ENCODE measurements at regions not wholly inside any gene's neighbourhood (a gene's known extent, or its start where the extent isn't known, plus 50 kb on each side); places are given as distances from the start of the nearest gene placed in this dataset.

- ATAC-seq: no peak
- Histone ChIP-seq H3K4me2 (ENCODE audit: control insufficient read depth, insufficient read depth) (no peak overlapping the region), H3K36me3 (ENCODE audit: control insufficient read depth in 2 of 2, insufficient read depth in 2 of 2, low read length in 1 of 2) (no peaks in the 10 kb centered on the region), H3K9ac (ENCODE audit: control insufficient read depth, insufficient read depth, low read length) (no peak overlapping the region), H3K9me3 (replicated peaks; ENCODE audit: control insufficient read depth, insufficient read depth, low read length) (no peaks in the 10 kb centered on the region), H3K27ac (ENCODE audit: control insufficient read depth, insufficient read depth) (no peak overlapping the region), H3K79me2 (ENCODE audit: control insufficient read depth, insufficient read depth, low read length) (no peaks in the 10 kb centered on the region), H3K4me1 (ENCODE audit: control insufficient read depth, insufficient read depth, low read length) (peaks cover 1% of the 10 kb centered on the region; the same call in 1 of the 2 replicates), H2AFZ (ENCODE audit: control insufficient read depth, low read depth, low read length) (no peak overlapping the region), H4K20me1 (ENCODE audit: control insufficient read depth, insufficient read depth) (no peaks in the 10 kb centered on the region), H3K4me3 (no peak overlapping the region), H3K27me3 (replicated peaks in 1 of 2; ENCODE audit: control insufficient read depth in 2 of 2, insufficient read depth in 2 of 2, low read length in 1 of 2) (no peaks in the 10 kb centered on the region)
- RAD21 ChIA-PET (ENCODE audit: unreplicated experiment): no interaction called here
- intact Hi-C loops (cut with micrococcal nuclease; ENCODE audit: unreplicated experiment): no loop called here
- FAIRE-seq: no peak
- TF ChIP-seq RCOR1 (conservative IDR thresholded peaks at IDR 0.05; ENCODE audit: low read depth, low read length): no peak
- no peak for TF ChIP-seq MYC (IDR thresholded peaks at IDR 0.05; ENCODE audit: insufficient read depth, insufficient read length, insufficient replicate concordance, low read length, severe bottlenecking)
- no peak for TF ChIP-seq NFYB (IDR thresholded peaks at IDR 0.05; ENCODE audit: insufficient read depth, low read depth, low read length)
- no peak for TF ChIP-seq SPI1 (IDR thresholded peaks at IDR 0.05; ENCODE audit: borderline replicate concordance, insufficient read depth, low read depth, low read length)
- TF ChIP-seq PKNOX1 (IDR thresholded peaks at IDR 0.05): no peak
- no peak for TF ChIP-seq YY1 (IDR thresholded peaks at IDR 0.05; ENCODE audit: low read depth, low read length)
- TF ChIP-seq PAX8 (IDR thresholded peaks at IDR 0.05): no peak
- no peak for TF ChIP-seq MTA2 (IDR thresholded peaks at IDR 0.05; ENCODE audit: low read depth)
- no peak for TF ChIP-seq HCFC1 (IDR thresholded peaks at IDR 0.05; ENCODE audit: low read length)
- BruUV-seq (replicated peaks): no TSS peak
- no peak for DNase-seq (ENCODE audit: low read depth, low spot score)
- WGBS (ENCODE audit: insufficient coverage, insufficient replicate concordance, low lambda C conversion rate, missing lambda C conversion rate): 80% methylated on average over 3 of the region's 3 CpGs
- SMC1A ChIA-PET (ENCODE audit: uncharacterized antibody, unreplicated experiment): interaction anchor here (0.7 to 1.0 kb wide), 2 partner anchors 25 to 199 kb away, joined by 3 read pairs; no protein-coding TSS in a partner anchor
- in situ Hi-C loops (cut with MboI): no loop called here
- CTCF ChIA-PET: no interaction called here
- POLR2A ChIA-PET: no interaction called here
Observed at GRCh38 chr2:217242947-217243346, 383.1 kb upstream of the TNP1 start.

All from GM12878 (cell line).